ENCODE measurements at regions not wholly inside any gene's neighbourhood (a gene's known extent, or its start where the extent isn't known, plus 50 kb on each side); places are given as distances from the start of the nearest gene placed in this dataset.

DNA sequence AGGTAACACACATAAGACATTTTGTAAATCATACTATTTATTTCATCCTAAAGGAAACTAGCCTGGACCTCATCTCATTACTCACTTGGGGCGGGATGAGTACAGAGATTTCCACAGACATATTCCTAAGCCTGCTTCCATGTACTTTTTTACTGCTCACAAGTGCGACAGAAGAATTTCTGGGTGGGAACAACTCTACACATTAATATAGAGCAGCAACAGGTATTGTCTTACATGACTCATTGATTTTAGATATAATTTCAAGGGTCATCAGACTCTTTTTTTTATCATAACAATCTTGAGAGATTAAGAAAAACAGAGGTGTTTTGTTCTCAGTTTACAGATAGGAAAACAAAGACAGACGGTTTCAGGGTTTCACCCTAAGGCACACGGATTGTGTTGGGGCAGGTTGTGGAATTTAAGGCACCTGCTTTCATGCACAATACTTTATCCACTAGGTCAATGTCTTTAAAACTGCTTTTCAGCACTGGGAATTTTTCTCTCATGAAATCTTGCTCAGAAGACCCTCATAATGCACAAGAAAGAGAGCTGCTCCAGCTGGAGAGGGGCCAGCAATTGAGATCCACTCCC lies 186.7 kb upstream of the CDIN1 start:
- TF ChIP-seq, protein P1, sequence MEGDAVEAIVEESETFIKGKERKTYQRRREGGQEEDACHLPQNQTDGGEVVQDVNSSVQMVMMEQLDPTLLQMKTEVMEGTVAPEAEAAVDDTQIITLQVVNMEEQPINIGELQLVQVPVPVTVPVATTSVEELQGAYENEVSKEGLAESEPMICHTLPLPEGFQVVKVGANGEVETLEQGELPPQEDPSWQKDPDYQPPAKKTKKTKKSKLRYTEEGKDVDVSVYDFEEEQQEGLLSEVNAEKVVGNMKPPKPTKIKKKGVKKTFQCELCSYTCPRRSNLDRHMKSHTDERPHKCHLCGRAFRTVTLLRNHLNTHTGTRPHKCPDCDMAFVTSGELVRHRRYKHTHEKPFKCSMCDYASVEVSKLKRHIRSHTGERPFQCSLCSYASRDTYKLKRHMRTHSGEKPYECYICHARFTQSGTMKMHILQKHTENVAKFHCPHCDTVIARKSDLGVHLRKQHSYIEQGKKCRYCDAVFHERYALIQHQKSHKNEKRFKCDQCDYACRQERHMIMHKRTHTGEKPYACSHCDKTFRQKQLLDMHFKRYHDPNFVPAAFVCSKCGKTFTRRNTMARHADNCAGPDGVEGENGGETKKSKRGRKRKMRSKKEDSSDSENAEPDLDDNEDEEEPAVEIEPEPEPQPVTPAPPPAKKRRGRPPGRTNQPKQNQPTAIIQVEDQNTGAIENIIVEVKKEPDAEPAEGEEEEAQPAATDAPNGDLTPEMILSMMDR (IDR thresholded peaks at IDR 0.05) = no peak
- no peak for TF ChIP-seq POLR2A (IDR thresholded peaks at IDR 0.05)

All from prostate gland (tissue), 2 donors.